A673 (cell line): ENCODE measurements at regions not wholly inside any gene's neighbourhood (a gene's known extent, or its start where the extent isn't known, plus 50 kb on each side); places are given as distances from the start of the nearest gene placed in this dataset.

Experiments used
- BruUV-seq: library from RNA; stranded (reverse); fragments of 400-500 nt; replicated peaks from 2 replicates; lab custom pipeline; 2021; lab: Mats Ljungman, UMichigan
- CTCF ChIA-PET: fragments of 300-600 bp; sonication (Branson Sonifier 250); formaldehyde crosslinking; loops from one replicate; lab custom pipeline; 2022; ENCODE audit warnings: antibody characterized with exemption; lab: Charles Lee
- POLR2A ChIA-PET: fragments of 300-600 bp; sonication (Branson Sonifier 250); formaldehyde crosslinking; loops from one replicate; lab custom pipeline; 2022; ENCODE audit warnings: antibody characterized with exemption; ENCODE audit not compliant: low non-redundant PET; lab: Charles Lee
- DNase-seq: peaks from one replicate; pipeline ENCODE4 v3.0.0-alpha.2; 2015; ENCODE audit warnings: low spot score
- H3K27ac ChIP-seq: fragments of 200-600 bp; sonication (generic); 2 replicates; pipeline ENCODE4 v1.5.1; 2016; ENCODE audit warnings: mixed run types, low read depth, mild to moderate bottlenecking, mixed read lengths, antibody characterized with exemption, low read length; ENCODE audit not compliant: poor library complexity, severe bottlenecking
- H3K27me3 ChIP-seq: fragments of 200-600 bp; sonication (generic); replicated peaks from 2 replicates; pipeline ENCODE4 v1.6.1; 2017; ENCODE audit warnings: mixed run types, low read depth, mild to moderate bottlenecking, mixed read lengths, antibody characterized with exemption, low read length; ENCODE audit not compliant: insufficient read depth, poor library complexity
- H3K36me3 ChIP-seq: fragments of 200-600 bp; sonication (generic); 2 replicates; pipeline ENCODE4 v1.6.1; 2016; ENCODE audit warnings: mixed run types, mild to moderate bottlenecking, mixed read lengths, antibody characterized with exemption, low read length; ENCODE audit not compliant: insufficient read depth, poor library complexity, severe bottlenecking
- H3K4me1 ChIP-seq: fragments of 200-600 bp; sonication (generic); 2 replicates; pipeline ENCODE4 v1.6.1; 2017; ENCODE audit warnings: mixed run types, mild to moderate bottlenecking, mixed read lengths, antibody characterized with exemption, low read length; ENCODE audit not compliant: insufficient read depth, poor library complexity, severe bottlenecking
- H3K4me3 ChIP-seq: fragments of 200-600 bp; sonication (generic); 2 replicates; pipeline ENCODE4 v1.5.1; 2016; ENCODE audit warnings: low read depth, mixed run types, mild to moderate bottlenecking, mixed read lengths, low read length; ENCODE audit not compliant: poor library complexity, severe bottlenecking
- H3K9me3 ChIP-seq: fragments of 200-600 bp; sonication (generic); 2 replicates; pipeline ENCODE4 v1.6.1; 2016; ENCODE audit warnings: mixed run types, low read depth, mild to moderate bottlenecking, mixed read lengths, antibody characterized with exemption, low read length; ENCODE audit not compliant: poor library complexity, severe bottlenecking
- CTCF ChIP-seq: fragments of 300-800, 200-600 bp; sonication (generic); conservative IDR thresholded peaks from 2 replicates; pipeline ENCODE4 v1.5.1; 2017; ENCODE audit warnings: low read depth, mild to moderate bottlenecking, antibody characterized with exemption, low read length, moderate library complexity, mixed read lengths
- EZH2 ChIP-seq: fragments of 200-600 bp; sonication (generic); IDR thresholded peaks from 2 replicates; pipeline ENCODE4 v1.6.1; 2017; ENCODE audit warnings: borderline replicate concordance, low read depth, mild to moderate bottlenecking, mixed read lengths, antibody characterized with exemption, low read length; ENCODE audit not compliant: poor library complexity, severe bottlenecking
- intact Hi-C: fragments of 100-400 bp; cut with micrococcal nuclease; formaldehyde crosslinking; loops from one replicate; pipeline ENCODE4 v1.10.0; 2022; ENCODE audit not compliant: unreplicated experiment

DNA sequence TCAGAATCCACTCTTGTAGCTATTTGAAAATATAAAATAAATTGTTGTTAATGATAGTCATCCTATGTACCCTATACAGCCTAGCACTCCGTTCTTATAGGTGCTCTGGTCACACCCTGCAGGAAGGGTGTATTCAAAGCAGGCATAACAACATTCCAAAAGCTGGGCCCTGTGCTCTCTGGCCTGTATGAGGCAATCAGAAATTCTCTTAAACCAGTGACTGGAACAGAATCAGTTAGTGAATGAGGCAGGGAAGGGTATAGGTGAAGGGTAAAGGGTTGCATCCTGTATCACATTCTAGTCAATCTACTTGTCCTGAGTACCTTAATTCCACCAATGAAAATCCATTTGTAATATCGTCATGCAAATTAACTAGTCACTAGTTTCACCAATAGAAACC, 154.5 kb upstream of the ZNF217 start:
- Histone ChIP-seq H3K4me3 (no peak overlapping the region), H3K36me3 (no peaks in the 10 kb centered on the region), H3K4me1 (peaks cover 41% of the 10 kb centered on the region), H3K27ac (no peak overlapping the region), H3K9me3 (no peaks in the 10 kb centered on the region), H3K27me3 (no peaks in the 10 kb centered on the region)
- intact Hi-C loops = no loop called here
- DNase-seq = no peak
- POLR2A ChIA-PET = no interaction called here
- CTCF ChIA-PET = no interaction called here
- TF ChIP-seq EZH2 = no peak
- TF ChIP-seq CTCF = no peak
- no TSS peak for BruUV-seq

GRCh38 chr20:53743607-53744260, 150.1 kb upstream of the ZNF217 start:
- BruUV-seq = no TSS peak

GRCh38 chr20:53742685-53743081, 149.0 kb upstream of the ZNF217 start:
- ChIA-PET CTCF (no interaction called here), POLR2A (no interaction called here)
- H3K4me1 ChIP-seq = peaks cover 20% of the 10 kb centered on the region
- intact Hi-C loops = no loop called here
- no peak overlapping the region for H3K4me3 ChIP-seq
- no peaks in the 10 kb centered on the region for H3K9me3 ChIP-seq
- H3K27me3 ChIP-seq = no peaks in the 10 kb centered on the region
- BruUV-seq = no TSS peak
- TF ChIP-seq CTCF (no peak), EZH2 (no peak)
- DNase-seq = no peak
- no peak overlapping the region for H3K27ac ChIP-seq
- no peaks in the 10 kb centered on the region for H3K36me3 ChIP-seq

More at GRCh38 chr20:53743607-53744260, 150.1 kb upstream of the ZNF217 start:
- Histone ChIP-seq H3K27me3 (no peaks in the 10 kb centered on the region), H3K9me3 (no peaks in the 10 kb centered on the region), H3K4me3 (no peak overlapping the region), H3K36me3 (no peaks in the 10 kb centered on the region), H3K27ac (no peak overlapping the region), H3K4me1 (peaks cover 11% of the 10 kb centered on the region)
- POLR2A ChIA-PET = no interaction called here
- DNase-seq = no peak
- CTCF ChIA-PET = no interaction called here
- intact Hi-C loops = no loop called here
- TF ChIP-seq CTCF (no peak), EZH2 (no peak)
